ENCODE measurements at regions not wholly inside any gene's neighbourhood (a gene's known extent, or its start where the extent isn't known, plus 50 kb on each side); places are given as distances from the start of the nearest gene placed in this dataset.
"Not testable (repeated sequence)": the region's sequence is repeated elsewhere in the genome, so short reads cannot be mapped to it uniquely, and the experiment has no call there.

DNA sequence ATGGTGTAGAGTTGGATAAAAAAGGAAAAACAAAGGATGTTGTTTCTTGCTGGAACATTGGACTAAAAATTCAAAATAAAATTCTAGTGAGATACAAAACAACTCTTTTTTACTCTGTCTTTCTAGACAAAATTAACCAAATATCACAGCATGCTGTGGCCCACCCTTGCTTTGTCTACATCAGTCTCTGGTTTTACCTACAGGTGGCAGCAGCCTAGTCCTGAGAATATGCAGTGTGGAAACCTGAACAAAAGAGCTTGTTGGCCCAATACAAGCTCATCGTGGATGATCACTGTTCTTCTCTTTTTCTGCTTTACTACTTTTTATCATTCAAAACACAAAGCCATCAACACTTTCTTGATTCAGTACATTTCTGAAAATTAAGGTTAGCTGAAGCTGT is 210.4 kb downstream of the CDH19 start:
- Histone ChIP-seq H3K36me3 (ENCODE audit: insufficient read depth, low read length) (no peaks in the 10 kb centered on the region), H3K9me3 (ENCODE audit: low read depth, low read length) (no peaks in the 10 kb centered on the region), H3K4me3 (no peak overlapping the region), H3K9ac (ENCODE audit: insufficient read length) (no peak overlapping the region), H3K27ac (no peak overlapping the region)
- no peak for DNase-seq (ENCODE audit: low read depth, low spot score)
- TF ChIP-seq FOXP2 (optimal IDR thresholded peaks at IDR 0.05; ENCODE audit: control extremely low read depth, extremely low read length, insufficient read depth) (no peak), EZH2 (IDR thresholded peaks at IDR 0.05) (no peak), POLR2AphosphoS5 (IDR thresholded peaks at IDR 0.05; ENCODE audit: borderline replicate concordance, low read depth, low read length) (no peak)

GRCh38 chr18:66377291-66377690 is 226.6 kb downstream of the CDH19 start:
- Histone ChIP-seq H3K36me3 (ENCODE audit: insufficient read depth, low read length) (no peaks in the 10 kb centered on the region), H3K9ac (ENCODE audit: insufficient read length) (no peak overlapping the region), H3K4me3 (no peak overlapping the region), H3K9me3 (ENCODE audit: low read depth, low read length) (no peaks in the 10 kb centered on the region), H3K27ac (no peak overlapping the region)
- no peak for DNase-seq (ENCODE audit: low read depth, low spot score)
- TF ChIP-seq EZH2 (IDR thresholded peaks at IDR 0.05) (no peak), FOXP2 (optimal IDR thresholded peaks at IDR 0.05; ENCODE audit: control extremely low read depth, extremely low read length, insufficient read depth) (no peak), POLR2AphosphoS5 (IDR thresholded peaks at IDR 0.05; ENCODE audit: borderline replicate concordance, low read depth, low read length) (no peak)

- not testable (repeated sequence) for H3K9me3 ChIP-seq (ENCODE audit: low read depth, low read length); H3K27ac ChIP-seq
These were observed 228.5 kb downstream of the CDH19 start for GRCh38 chr18:66375391-66375790.

GRCh38 chr18:66346833-66347588 is 256.9 kb downstream of the CDH19 start:
- Histone ChIP-seq H3K27ac (no peak overlapping the region), H3K36me3 (ENCODE audit: insufficient read depth, low read length) (no peaks in the 10 kb centered on the region), H3K4me3 (no peak overlapping the region), H3K9ac (ENCODE audit: insufficient read length) (no peak overlapping the region), H3K9me3 (ENCODE audit: low read depth, low read length) (no peaks in the 10 kb centered on the region)
- DNase-seq (ENCODE audit: low read depth, low spot score): no peak
- TF ChIP-seq POLR2AphosphoS5 (IDR thresholded peaks at IDR 0.05; ENCODE audit: borderline replicate concordance, low read depth, low read length) (no peak), EZH2 (IDR thresholded peaks at IDR 0.05) (no peak), FOXP2 (optimal IDR thresholded peaks at IDR 0.05; ENCODE audit: control extremely low read depth, extremely low read length, insufficient read depth) (no peak)

More at GRCh38 chr18:66375391-66375790, 228.5 kb downstream of the CDH19 start:
- not testable (repeated sequence) for H3K9ac ChIP-seq (ENCODE audit: insufficient read length); DNase-seq (ENCODE audit: low read depth, low spot score); H3K4me3 ChIP-seq; H3K36me3 ChIP-seq (ENCODE audit: insufficient read depth, low read length)

DNA sequence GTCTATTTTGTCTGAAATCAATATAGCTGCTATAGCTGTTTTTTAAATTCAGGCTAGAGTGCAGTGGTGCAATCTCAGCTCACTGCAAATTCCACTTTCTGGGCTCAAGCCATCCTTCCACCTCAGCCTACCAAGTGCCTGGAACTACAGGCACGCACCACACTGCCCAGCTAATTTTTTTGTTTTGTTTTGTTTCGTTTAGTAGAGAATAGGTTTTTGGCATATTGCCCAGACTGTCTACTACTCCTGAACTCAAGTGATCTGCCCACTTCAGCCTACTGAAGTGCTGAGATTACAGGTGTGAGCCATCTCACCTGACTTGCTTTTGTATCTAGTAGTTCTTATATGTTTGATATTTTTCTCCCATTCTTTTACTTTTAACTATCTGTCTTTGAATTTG is 259.7 kb downstream of the CDH19 start:
- Histone ChIP-seq H3K4me3 (no peak overlapping the region), H3K9me3 (ENCODE audit: low read depth, low read length) (no peaks in the 10 kb centered on the region), H3K36me3 (ENCODE audit: insufficient read depth, low read length) (no peaks in the 10 kb centered on the region), H3K27ac (no peak overlapping the region), H3K9ac (ENCODE audit: insufficient read length) (no peak overlapping the region)
- DNase-seq (ENCODE audit: low read depth, low spot score): no peak
- TF ChIP-seq FOXP2 (optimal IDR thresholded peaks at IDR 0.05; ENCODE audit: control extremely low read depth, extremely low read length, insufficient read depth): no peak
- TF ChIP-seq EZH2 (IDR thresholded peaks at IDR 0.05): no peak
- TF ChIP-seq POLR2AphosphoS5 (IDR thresholded peaks at IDR 0.05; ENCODE audit: borderline replicate concordance, low read depth, low read length): no peak

DNA sequence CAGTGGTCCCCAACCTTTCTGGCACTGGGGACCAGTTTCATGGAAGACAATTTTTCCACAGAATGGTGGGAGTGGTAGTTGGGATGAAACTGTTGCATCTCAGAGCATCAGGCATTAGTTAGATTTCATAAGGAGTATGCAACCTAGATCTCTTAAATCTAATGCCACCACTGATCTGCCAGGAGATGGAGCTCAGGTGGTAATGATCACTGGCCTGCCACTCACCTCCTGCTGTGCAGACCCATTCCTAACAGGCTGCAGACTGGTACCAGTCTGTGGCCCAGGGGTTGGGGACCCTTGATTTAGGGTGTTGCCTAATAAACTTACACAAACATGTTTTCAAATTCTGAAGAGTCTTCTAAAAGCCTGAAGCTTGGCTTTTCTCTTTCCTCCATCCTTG is 261.3 kb downstream of the CDH19 start:
- Histone ChIP-seq H3K9me3 (ENCODE audit: low read depth, low read length) (no peaks in the 10 kb centered on the region), H3K4me3 (no peak overlapping the region), H3K27ac (no peak overlapping the region), H3K9ac (ENCODE audit: insufficient read length) (no peak overlapping the region), H3K36me3 (ENCODE audit: insufficient read depth, low read length) (no peaks in the 10 kb centered on the region)
- no peak for DNase-seq (ENCODE audit: low read depth, low spot score)
- no peak for TF ChIP-seq FOXP2 (optimal IDR thresholded peaks at IDR 0.05; ENCODE audit: control extremely low read depth, extremely low read length, insufficient read depth)
- no peak for TF ChIP-seq EZH2 (IDR thresholded peaks at IDR 0.05)
- no peak for TF ChIP-seq POLR2AphosphoS5 (IDR thresholded peaks at IDR 0.05; ENCODE audit: borderline replicate concordance, low read depth, low read length)

- Histone ChIP-seq H3K9ac (ENCODE audit: insufficient read length) (no peak overlapping the region), H3K9me3 (ENCODE audit: low read depth, low read length) (no peaks in the 10 kb centered on the region), H3K4me3 (no peak overlapping the region), H3K36me3 (ENCODE audit: insufficient read depth, low read length) (no peaks in the 10 kb centered on the region), H3K27ac (no peak overlapping the region)
- DNase-seq (ENCODE audit: low read depth, low spot score): no peak
- no peak for TF ChIP-seq POLR2AphosphoS5 (IDR thresholded peaks at IDR 0.05; ENCODE audit: borderline replicate concordance, low read depth, low read length)
- no peak for TF ChIP-seq EZH2 (IDR thresholded peaks at IDR 0.05)
- TF ChIP-seq FOXP2 (optimal IDR thresholded peaks at IDR 0.05; ENCODE audit: control extremely low read depth, extremely low read length, insufficient read depth): no peak
These were observed 269.4 kb downstream of the CDH19 start for GRCh38 chr18:66334534-66334933.

GRCh38 chr18:66329716-66330115 is 274.2 kb downstream of the CDH19 start:
- no peaks in the 10 kb centered on the region for H3K36me3 ChIP-seq (ENCODE audit: insufficient read depth, low read length)
- TF ChIP-seq FOXP2 (optimal IDR thresholded peaks at IDR 0.05; ENCODE audit: control extremely low read depth, extremely low read length, insufficient read depth) (no peak), EZH2 (IDR thresholded peaks at IDR 0.05) (no peak), POLR2AphosphoS5 (IDR thresholded peaks at IDR 0.05; ENCODE audit: borderline replicate concordance, low read depth, low read length) (no peak)
- DNase-seq (ENCODE audit: low read depth, low spot score): no peak
- H3K4me3 ChIP-seq: no peak overlapping the region
- no peak overlapping the region for H3K27ac ChIP-seq
- no peaks in the 10 kb centered on the region for H3K9me3 ChIP-seq (ENCODE audit: low read depth, low read length)
- H3K9ac ChIP-seq (ENCODE audit: insufficient read length): no peak overlapping the region

GRCh38 chr18:66328296-66328878 is 275.5 kb downstream of the CDH19 start:
- H3K9me3 ChIP-seq (ENCODE audit: low read depth, low read length): no peaks in the 10 kb centered on the region
- no peak for DNase-seq (ENCODE audit: low read depth, low spot score)
- no peaks in the 10 kb centered on the region for H3K36me3 ChIP-seq (ENCODE audit: insufficient read depth, low read length)
- no peak overlapping the region for H3K4me3 ChIP-seq
- no peak overlapping the region for H3K27ac ChIP-seq
- no peak overlapping the region for H3K9ac ChIP-seq (ENCODE audit: insufficient read length)
- no peak for TF ChIP-seq EZH2 (IDR thresholded peaks at IDR 0.05)
- no peak for TF ChIP-seq FOXP2 (optimal IDR thresholded peaks at IDR 0.05; ENCODE audit: control extremely low read depth, extremely low read length, insufficient read depth)
- no peak for TF ChIP-seq POLR2AphosphoS5 (IDR thresholded peaks at IDR 0.05; ENCODE audit: borderline replicate concordance, low read depth, low read length)
